GM18870 (cell line): ENCODE measurements at regions not wholly inside any gene's neighbourhood (a gene's known extent, or its start where the extent isn't known, plus 50 kb on each side); places are given as distances from the start of the nearest gene placed in this dataset.

Source experiments
- ATAC-seq: cut with Tn5 transposase; IDR thresholded peaks from one replicate; pipeline ENCODE4 v1.9.1; 2021; ENCODE audit warnings: moderate library complexity; ENCODE audit not compliant: unreplicated experiment

GRCh38 chr18:27899893-27900292, 277.0 kb downstream of the CDH2 start:
- ATAC-seq, result no peak

- ATAC-seq, result no peak
These were observed 282.2 kb downstream of the CDH2 start for GRCh38 chr18:27894746-27895145.

- ATAC-seq, result no peak
These were observed 289.0 kb downstream of the CDH2 start for GRCh38 chr18:27887711-27888495.

DNA sequence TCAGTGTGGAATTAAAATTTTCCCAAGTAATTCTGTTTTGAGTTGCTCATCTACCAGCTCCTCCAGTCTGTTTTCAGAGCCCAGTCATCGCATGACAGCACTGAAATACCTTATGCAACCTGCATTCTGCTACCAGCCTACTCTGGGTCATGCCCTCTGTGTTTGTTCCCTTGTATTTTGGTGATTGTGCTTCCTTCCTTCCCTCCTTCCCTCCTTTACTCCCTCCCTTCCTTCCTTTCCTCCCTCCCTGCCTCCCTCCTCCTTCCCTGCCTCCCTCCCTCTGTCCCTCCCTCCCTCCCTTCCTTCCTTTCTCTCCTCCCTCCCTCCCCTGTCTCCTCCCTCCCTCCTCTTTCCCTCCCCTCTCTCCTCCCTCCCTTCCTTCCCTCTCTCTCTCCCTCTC, 289.6 kb downstream of the CDH2 start:
- no peak for ATAC-seq

- no peak for ATAC-seq
These were observed 297.4 kb downstream of the CDH2 start for GRCh38 chr18:27879540-27879939.

DNA sequence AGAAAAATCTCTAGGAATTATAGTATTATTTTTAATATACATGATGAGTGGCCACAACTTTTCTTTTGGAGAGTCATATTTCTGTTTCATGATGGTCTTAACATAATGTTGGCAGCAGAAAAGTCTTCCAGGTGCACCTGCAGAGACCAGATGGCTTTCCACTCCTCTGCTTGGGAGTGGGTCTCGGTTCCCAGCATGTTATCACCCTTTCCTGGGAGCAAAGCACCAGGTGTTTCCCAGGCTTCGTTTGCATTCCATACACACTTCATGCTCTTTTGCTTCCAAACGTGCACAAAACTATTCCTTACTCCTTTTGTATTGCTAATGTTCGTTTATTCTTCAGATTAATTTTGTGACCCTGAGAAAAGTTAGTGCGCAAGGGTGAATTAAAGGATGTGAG, 305.2 kb downstream of the CDH2 start:
- ATAC-seq, result no peak

- ATAC-seq, result no peak
These were observed 307.2 kb downstream of the CDH2 start for GRCh38 chr18:27869735-27870134.

DNA sequence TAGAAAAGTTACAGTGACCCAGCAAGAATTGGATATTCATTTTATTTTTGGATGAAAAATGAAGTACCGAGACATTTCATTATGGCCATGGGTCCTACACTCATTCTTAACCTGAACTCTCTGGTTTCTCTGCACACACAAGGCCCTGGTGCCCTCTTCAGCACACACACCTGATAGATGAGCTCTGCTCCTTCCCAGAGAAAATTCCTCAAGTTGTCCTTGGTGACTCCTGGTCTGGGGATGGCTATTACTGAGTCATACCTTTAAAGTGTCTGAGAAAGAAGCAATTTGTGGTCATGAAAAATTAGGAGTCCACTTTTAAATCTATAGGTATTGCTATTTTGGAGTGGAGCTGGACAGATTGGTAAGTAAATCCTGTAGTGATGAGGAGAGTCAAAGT, 311.5 kb downstream of the CDH2 start:
- no peak for ATAC-seq

- no peak for ATAC-seq
These were observed 313.0 kb downstream of the CDH2 start for GRCh38 chr18:27863780-27864430.

DNA sequence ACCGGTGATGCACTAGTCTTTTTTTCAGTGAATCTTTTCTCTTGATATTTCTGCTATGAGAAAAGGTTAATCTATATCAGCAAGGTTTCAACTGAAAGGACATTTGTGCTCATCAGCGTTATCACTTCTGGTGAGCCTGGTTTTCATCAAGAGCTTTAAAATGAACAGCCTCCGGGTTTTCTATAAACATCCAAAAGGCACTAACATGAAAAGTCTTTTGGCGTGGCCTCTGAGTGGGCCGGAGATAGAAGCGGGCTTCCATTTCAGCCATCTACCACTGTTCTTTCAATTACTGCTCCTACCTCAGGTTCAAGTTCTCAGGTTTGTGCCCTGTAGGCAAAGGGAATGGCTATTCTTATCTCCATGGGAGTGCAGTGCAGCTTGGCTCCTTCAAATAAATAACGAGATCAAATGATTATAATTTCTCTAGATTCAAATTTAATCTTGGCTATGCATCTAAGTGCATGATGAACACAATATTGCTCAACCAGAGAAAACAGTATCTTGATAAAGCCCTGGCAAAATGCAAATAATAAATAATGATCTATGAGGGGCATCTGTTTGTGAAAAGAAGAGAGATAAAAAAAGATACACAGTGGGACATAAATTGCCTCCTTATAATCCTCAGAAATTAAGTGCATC, 314.8 kb downstream of the CDH2 start:
- ATAC-seq, result no peak

DNA sequence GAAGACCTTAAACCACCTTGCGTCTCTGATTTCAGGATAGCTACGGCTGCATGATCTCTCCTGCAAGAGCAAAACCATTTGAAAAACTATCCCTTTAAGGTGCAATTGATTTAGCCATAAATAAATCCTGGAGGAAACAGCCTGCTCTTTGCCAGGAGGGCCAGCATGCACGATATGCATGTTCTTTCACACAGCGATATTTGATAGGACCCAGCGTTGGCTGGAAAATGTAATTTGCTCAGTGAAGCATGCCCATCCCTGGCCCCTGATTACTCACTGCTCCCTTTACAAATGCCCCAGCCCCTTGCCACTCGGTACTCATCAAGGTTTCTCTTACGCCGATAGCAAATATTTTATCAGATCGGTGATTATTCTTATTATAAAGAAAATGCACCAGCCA, 315.4 kb downstream of the CDH2 start:
- no peak for ATAC-seq

DNA sequence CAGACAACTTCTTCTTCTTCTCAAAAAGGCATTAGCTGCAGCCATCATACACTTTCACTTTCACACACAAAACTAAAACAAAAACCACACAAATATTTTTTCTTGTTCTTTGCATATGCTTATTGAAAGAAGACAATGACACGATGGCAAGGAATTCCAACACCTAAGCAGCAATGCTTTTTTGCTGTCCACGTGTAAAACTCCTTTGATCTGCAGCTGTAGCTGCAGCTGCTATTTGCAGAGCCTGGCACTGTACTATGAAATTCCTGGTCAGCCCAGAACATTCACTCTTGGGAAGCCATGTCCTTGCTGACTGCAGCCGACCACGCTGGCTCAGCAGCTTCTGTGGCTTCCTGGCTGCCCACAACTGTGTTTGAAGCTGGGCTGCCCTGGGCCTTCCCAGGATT, 316.2 kb downstream of the CDH2 start:
- peak; percentile 65 for ATAC-seq

DNA sequence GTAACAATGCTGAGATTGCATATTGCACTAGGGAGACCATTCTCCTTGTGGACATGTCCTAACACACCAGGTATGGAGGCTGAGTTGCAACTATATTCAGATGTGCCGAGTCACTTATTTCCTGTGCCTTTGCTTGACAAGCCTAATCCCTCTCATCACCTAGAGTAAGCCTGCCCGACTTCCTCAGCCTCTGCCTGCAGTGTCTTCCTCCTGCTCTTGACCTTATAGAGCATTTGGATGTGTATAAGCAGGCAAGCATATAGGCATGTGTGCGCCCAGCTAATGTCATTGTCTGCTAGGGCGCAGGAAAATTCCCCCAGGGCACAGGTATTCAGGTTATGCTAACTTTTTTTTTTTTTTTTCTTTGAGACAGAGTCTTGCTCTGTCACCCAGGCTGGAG, 316.9 kb downstream of the CDH2 start:
- ATAC-seq, result no peak

DNA sequence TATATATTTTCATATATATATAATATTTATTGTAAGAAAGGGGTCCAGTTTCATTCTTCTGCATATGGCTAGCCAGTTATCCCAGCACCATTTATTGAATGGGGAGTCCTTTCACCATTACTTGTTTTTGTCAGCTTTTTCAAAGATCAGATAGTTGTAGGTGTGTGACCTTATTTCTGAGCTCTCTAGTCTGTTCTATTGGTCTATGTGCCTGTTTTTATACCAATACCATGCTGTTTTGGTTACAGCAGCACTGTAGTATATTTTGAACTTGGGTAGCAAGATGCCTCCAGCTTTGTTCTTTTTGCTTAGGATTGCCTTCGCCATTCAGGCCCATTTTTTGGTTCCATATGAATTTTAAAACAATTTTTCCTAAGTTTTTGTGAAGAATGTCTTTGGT, 320.1 kb downstream of the CDH2 start:
- ATAC-seq, result no peak

DNA sequence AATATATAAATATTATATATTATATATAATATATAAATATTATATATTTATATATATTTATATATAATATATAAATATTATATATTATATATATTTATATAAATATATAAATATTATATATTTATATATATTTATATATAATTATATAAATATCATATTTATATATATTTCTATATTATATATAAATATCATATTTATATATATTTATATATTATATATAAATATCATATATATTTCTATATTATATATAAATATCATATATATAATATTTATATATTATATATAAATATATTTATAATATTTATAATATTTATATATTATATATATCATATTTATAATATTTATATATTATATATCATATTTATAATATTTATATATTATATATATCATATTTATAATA, 321.4 kb downstream of the CDH2 start:
- no peak for ATAC-seq

GRCh38 chr18:27854631-27855030, 322.3 kb downstream of the CDH2 start:
- no peak for ATAC-seq

DNA sequence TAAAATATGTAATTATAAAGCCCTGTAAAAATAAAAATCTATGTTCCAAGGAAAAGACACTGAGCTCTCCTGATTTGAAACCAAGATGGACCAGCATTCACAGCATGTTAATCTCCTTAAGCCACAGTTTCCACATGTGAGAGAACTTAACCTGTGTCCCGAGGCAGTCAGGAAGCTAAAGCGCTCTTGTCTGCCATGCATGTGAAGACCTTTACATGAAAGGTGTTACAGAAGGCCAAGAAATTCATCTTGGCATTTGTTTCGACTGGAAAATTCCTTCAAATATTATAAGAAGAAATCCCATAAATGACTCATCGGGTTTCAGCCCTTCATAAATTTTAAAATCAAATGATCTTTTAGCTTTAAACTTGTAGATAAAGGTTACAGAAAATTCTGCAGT, 328.6 kb downstream of the CDH2 start:
- ATAC-seq, result no peak

DNA sequence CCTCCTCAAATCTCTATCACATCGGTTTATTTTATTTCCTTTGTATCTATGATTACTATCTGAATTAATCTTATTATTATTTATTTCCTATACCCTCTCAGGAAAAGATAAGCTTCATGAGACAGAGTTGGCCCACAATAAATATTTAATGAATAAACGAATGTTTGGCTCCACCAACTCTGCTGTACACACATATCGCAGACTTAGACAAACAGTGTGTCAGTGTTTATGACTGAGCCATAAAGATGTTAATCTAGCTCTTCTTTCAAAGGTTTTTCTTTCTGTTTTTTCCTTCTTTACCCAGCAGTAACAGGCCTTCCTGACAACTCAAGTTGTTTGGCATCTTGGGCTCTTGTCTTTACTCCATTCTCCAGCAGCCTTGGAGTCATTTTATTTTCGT, 329.5 kb downstream of the CDH2 start:
- ATAC-seq, result no peak

GRCh38 chr18:27845897-27846296, 331.0 kb downstream of the CDH2 start:
- no peak for ATAC-seq

GRCh38 chr18:27843783-27844777, 332.9 kb downstream of the CDH2 start:
- no peak for ATAC-seq

DNA sequence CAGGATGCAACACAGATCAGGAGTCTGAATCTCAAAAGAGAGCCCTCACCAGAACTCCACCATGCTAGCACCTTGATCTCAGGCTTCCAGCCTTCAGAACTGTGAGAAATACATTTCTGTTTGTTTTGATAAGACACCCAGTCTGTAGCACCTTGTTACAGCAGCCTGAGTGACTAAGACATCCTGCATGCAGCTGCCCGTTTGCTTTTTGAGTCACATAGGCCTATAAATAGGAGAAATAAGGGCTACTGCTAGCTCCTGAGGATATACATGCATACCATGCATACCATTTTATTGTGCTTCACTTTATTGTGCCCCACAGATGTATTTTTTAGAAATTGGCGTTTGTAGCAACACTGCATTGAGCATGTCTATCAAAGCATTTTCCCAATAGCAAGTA, 337.8 kb downstream of the CDH2 start:
- ATAC-seq, result no peak
